MM.1S (cell line): ENCODE measurements at regions not wholly inside any gene's neighbourhood (a gene's known extent, or its start where the extent isn't known, plus 50 kb on each side); places are given as distances from the start of the nearest gene placed in this dataset.

ENCODE experiments used
- DNase-seq: peaks from one replicate; pipeline ENCODE4 v3.0.0-alpha.2; 2015
- H2AFZ ChIP-seq: fragments of 300-600 bp; sonication (generic); 2 replicates; pipeline ENCODE4 v1.6.0; 2016; ENCODE audit warnings: antibody characterized with exemption, low read length
- H3F3A ChIP-seq: fragments of 300-600 bp; sonication (generic); 2 replicates; pipeline ENCODE4 v1.6.1; 2016; ENCODE audit warnings: mild to moderate bottlenecking, antibody characterized with exemption, low read length, moderate library complexity, mixed read lengths; ENCODE audit not compliant: insufficient read depth
- H3K27ac ChIP-seq: fragments of 300-600 bp; sonication (generic); 2 replicates; pipeline ENCODE4 v1.5.1; 2016; ENCODE audit warnings: mild to moderate bottlenecking, low read length
- H3K27me3 ChIP-seq: fragments of 300-600 bp; sonication (generic); replicated peaks from 2 replicates; pipeline ENCODE4 v1.6.0; 2016; ENCODE audit warnings: low read length; ENCODE audit not compliant: insufficient read depth
- H3K36me3 ChIP-seq: fragments of 300-600 bp; sonication (generic); replicated peaks from 2 replicates; pipeline ENCODE4 v1.6.1; 2016; ENCODE audit warnings: mild to moderate bottlenecking, low read length, mixed read lengths; ENCODE audit not compliant: insufficient read depth
- H3K4me1 ChIP-seq: fragments of 300-600 bp; sonication (generic); 2 replicates; pipeline ENCODE4 v1.6.1; 2016; ENCODE audit warnings: low read length, mixed read lengths
- H3K4me2 ChIP-seq: fragments of 300-600 bp; sonication (generic); 2 replicates; pipeline ENCODE4 v1.6.0; 2016; ENCODE audit warnings: low read depth, low read length
- H3K4me3 ChIP-seq: fragments of 300-600 bp; sonication (generic); 2 replicates; pipeline ENCODE4 v1.5.1; 2016; ENCODE audit warnings: low read length, mixed read lengths
- H3K79me2 ChIP-seq: fragments of 300-600 bp; sonication (generic); 2 replicates; pipeline ENCODE4 v1.6.1; 2016; ENCODE audit warnings: mixed run types, low read length, mixed read lengths
- H3K9ac ChIP-seq: fragments of 300-600 bp; sonication (generic); 2 replicates; pipeline ENCODE4 v1.6.1; 2016; ENCODE audit warnings: low read length, mixed read lengths
- H3K9me2 ChIP-seq: fragments of 300-600 bp; sonication (generic); replicated peaks from 2 replicates; pipeline ENCODE4 v1.6.1; 2016; ENCODE audit warnings: mild to moderate bottlenecking, low read length, mixed read lengths; ENCODE audit not compliant: insufficient read depth
- H3K9me3 ChIP-seq: fragments of 300-600 bp; sonication (generic); replicated peaks from 2 replicates; pipeline ENCODE4 v1.6.1; 2016; ENCODE audit warnings: mild to moderate bottlenecking, low read length, mixed read lengths; ENCODE audit not compliant: insufficient read depth
- H4K20me1 ChIP-seq: fragments of 300-600 bp; sonication (generic); 2 replicates; pipeline ENCODE4 v1.6.1; 2016; ENCODE audit warnings: mild to moderate bottlenecking, low read length, moderate library complexity, mixed read lengths; ENCODE audit not compliant: insufficient read depth
- CTCF ChIP-seq: fragments of 300-600 bp; sonication (generic); IDR thresholded peaks from 2 replicates; pipeline ENCODE4 v1.5.1; 2016; ENCODE audit warnings: antibody characterized with exemption, low read length, mixed read lengths
- EZH2 ChIP-seq: fragments of 300-600 bp; sonication (generic); optimal IDR thresholded peaks from 2 replicates; pipeline ENCODE3; 2017; ENCODE audit warnings: low read depth, mild to moderate bottlenecking, antibody characterized with exemption, low read length, mixed read lengths
- EZH2phosphoT487 ChIP-seq: fragments of 300-600 bp; sonication (generic); IDR thresholded peaks from 2 replicates; pipeline ENCODE4 v1.6.1; 2018; ENCODE audit warnings: antibody characterized with exemption, low read length

GRCh38 chr13:107387525-107387924 is 819.6 kb upstream of the ARGLU1 start:
- TF ChIP-seq CTCF (no peak), EZH2 (no peak), EZH2phosphoT487 (no peak)
- no peak overlapping the region for H3K4me2 ChIP-seq
- no peaks in the 10 kb centered on the region for H3F3A ChIP-seq
- H3K9ac ChIP-seq = no peak overlapping the region
- no peaks in the 10 kb centered on the region for H3K27me3 ChIP-seq
- no peaks in the 10 kb centered on the region for H3K9me3 ChIP-seq
- H3K4me1 ChIP-seq = no peaks in the 10 kb centered on the region
- H3K36me3 ChIP-seq = no peaks in the 10 kb centered on the region
- no peak overlapping the region for H3K4me3 ChIP-seq
- no peaks in the 10 kb centered on the region for H4K20me1 ChIP-seq
- no peaks in the 10 kb centered on the region for H3K79me2 ChIP-seq
- no peak for DNase-seq
- no peaks in the 10 kb centered on the region for H3K9me2 ChIP-seq
- no peak overlapping the region for H2AFZ ChIP-seq
- H3K27ac ChIP-seq = no peak overlapping the region

GRCh38 chr13:107379407-107380155 is 811.6 kb upstream of the ARGLU1 start:
- TF ChIP-seq EZH2phosphoT487 (no peak), EZH2 (no peak), CTCF (no peak)
- H3K79me2 ChIP-seq = no peaks in the 10 kb centered on the region
- no peak overlapping the region for H3K27ac ChIP-seq
- DNase-seq = no peak
- no peak overlapping the region for H3K9ac ChIP-seq
- H3K9me2 ChIP-seq = no peaks in the 10 kb centered on the region
- H3K4me2 ChIP-seq = no peak overlapping the region
- no peaks in the 10 kb centered on the region for H3F3A ChIP-seq
- H3K27me3 ChIP-seq = no peaks in the 10 kb centered on the region
- H3K4me3 ChIP-seq = no peak overlapping the region
- no peaks in the 10 kb centered on the region for H3K4me1 ChIP-seq
- no peaks in the 10 kb centered on the region for H3K36me3 ChIP-seq
- no peak overlapping the region for H2AFZ ChIP-seq
- H4K20me1 ChIP-seq = no peaks in the 10 kb centered on the region
- no peaks in the 10 kb centered on the region for H3K9me3 ChIP-seq

DNA sequence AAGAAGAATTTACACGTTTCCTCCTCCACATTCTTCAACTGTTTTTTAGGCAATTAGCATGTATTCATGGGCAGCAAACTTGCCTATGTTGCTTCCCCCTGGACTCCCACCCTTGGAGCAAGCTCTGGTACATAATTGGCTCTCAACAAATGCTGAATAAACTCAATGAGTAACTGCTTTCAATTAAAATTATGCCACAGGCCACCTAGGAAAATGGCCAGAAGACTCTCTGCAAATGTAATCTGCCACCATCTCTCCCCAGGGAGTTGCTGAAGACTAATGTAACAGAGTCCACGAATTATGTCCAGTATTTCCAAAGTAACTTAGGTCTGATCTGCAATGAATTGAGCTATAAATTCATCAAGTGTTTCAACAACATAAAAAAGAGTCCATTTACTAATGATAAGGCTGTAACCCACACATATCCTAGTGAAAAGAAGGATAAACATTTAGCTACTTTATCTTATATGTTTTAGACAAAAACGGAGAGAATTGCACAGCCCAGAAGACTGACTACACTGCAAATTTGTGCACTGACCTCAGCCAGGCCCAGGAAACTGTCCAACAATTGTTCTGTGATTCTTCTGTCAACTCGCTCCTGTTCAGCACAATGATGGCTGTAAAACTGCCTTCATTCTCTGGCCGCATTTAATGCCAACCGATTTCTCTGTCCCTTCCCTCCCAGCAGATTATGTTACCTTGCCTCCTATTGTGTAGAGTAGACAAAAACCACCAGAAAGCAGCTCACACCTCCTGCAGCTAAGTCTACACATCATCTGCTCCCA is 808.6 kb upstream of the ARGLU1 start:
- Histone ChIP-seq H3K4me3 (no peak overlapping the region), H3K9ac (no peak overlapping the region), H3K9me3 (no peaks in the 10 kb centered on the region), H3K27ac (no peak overlapping the region), H3F3A (no peaks in the 10 kb centered on the region), H4K20me1 (no peaks in the 10 kb centered on the region), H3K9me2 (no peaks in the 10 kb centered on the region), H2AFZ (no peak overlapping the region), H3K36me3 (no peaks in the 10 kb centered on the region), H3K27me3 (no peaks in the 10 kb centered on the region), H3K4me1 (no peaks in the 10 kb centered on the region), H3K4me2 (no peak overlapping the region), H3K79me2 (no peaks in the 10 kb centered on the region)
- no peak for DNase-seq
- no peak for TF ChIP-seq CTCF
